Left renal pelvis (tissue), 4 donors: ENCODE measurements at regions not wholly inside any gene's neighbourhood (a gene's known extent, or its start where the extent isn't known, plus 50 kb on each side); places are given as distances from the start of the nearest gene placed in this dataset.
"Not testable (repeated sequence)": the region's sequence is repeated elsewhere in the genome, so short reads cannot be mapped to it uniquely, and the experiment has no call there.

Experiments used
- DNase-seq, 4 donors: peaks; one replicate each; pipeline ENCODE4 v3.0.0-alpha.2; 2013; ENCODE audit warnings: low read depth in 4 of 4, low spot score in 3 of 4

DNA sequence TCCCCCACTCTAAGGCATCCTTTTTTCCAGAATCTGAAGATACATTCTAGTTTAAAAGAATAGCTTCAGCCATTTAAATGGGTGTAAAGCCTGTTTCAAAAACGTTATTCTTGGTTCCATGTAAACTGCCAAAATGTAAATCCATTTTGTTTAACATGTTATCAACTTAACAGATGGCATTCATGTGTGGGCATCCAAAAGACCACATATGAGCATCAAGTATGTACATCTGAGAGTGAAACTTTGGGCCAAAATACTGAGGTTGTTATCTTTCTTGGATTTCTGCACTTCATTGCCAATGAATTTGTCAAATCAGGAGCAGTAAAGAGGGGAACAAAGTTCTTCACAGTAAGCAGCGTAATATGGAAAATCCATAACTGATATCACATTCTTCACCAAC, 395.4 kb downstream of the ZNF804A start:
- DNase-seq: no peak

- no peak for DNase-seq
Observed at GRCh38 chr2:185006481-185006880, 408.2 kb downstream of the ZNF804A start.

- no peak for DNase-seq
Observed at GRCh38 chr2:185012643-185013042, 414.3 kb downstream of the ZNF804A start.

GRCh38 chr2:185014076-185014475, 415.7 kb downstream of the ZNF804A start:
- DNase-seq: no peak

DNA sequence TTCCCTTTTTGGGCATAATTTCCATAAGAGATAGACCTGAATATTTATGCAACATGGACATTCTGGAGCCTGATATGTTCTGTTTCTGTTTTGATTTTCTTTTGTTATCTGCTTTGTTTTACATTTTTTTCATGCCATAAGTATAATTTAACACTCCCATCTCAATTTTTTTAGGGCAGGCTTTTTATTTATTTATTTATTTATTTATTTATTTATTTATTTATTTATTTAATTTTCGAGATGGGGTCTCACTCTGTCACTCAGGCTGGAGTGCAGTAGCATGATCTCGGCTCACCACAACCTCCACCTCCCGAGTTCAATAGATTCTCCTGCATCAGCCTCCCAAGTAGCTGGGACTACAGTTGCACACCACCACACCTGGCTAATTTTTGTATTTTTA, 427.6 kb downstream of the ZNF804A start:
- DNase-seq: not testable (repeated sequence)

DNA sequence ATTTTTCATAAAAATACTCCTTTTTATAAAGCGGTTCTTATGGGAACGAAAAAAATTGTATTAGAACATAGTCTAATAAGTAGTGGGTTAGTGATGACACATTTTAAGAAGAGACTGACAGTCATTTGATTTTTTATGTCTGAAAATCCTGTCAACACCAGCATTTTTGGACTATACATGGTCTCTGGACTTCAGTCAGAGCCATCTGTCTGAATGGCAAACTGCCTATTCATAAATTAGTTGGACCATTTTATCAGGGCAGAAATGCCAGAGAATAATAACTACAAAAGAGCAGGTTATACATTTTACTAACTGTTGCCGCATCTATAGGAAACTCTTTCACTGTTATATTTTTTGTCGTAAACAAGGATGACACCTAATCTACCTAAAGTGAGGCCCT, 437.6 kb downstream of the ZNF804A start:
- DNase-seq: no peak

GRCh38 chr2:185044323-185044874, 446.1 kb downstream of the ZNF804A start:
- no peak for DNase-seq

GRCh38 chr2:185050804-185051203, 452.5 kb downstream of the ZNF804A start:
- DNase-seq: no peak

GRCh38 chr2:185063761-185064160, 465.4 kb downstream of the ZNF804A start:
- no peak for DNase-seq

DNA sequence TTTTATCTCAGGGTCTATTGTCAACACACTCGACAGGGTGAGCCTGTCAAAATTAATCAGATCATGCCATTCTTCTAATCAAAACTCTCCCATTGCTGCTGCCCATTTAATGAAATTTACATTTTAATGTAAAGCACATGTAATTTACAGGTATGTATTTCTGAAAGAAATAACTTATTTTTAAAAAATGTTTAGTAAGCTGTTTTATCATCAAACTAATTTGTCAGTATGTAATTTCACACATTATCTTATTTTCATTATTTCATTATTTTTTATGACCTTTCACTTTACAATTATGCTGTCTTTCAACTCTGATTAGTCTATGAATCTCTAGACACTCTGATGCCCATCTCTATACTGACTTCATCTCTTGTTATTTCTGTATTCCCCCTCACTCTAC, 467.8 kb downstream of the ZNF804A start:
- DNase-seq: no peak

DNA sequence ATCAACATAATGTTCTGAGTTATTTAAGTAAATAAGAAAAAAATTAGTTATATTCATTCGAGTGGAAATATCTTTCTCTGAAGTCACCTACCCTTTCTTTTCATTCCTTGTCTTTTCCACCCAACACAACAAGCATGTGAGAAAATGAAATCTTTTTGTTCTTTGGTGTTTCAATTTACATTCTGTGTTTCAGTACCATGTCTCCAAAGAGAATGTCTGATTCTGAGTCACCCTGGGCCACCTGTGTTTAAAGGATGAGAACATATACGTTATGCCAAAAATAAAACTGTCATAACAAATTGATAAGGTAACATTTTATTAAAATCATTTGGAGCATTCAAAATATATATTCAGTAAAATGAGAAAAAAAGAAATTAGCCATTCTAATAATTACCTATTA, 470.8 kb downstream of the ZNF804A start:
- no peak for DNase-seq

DNA sequence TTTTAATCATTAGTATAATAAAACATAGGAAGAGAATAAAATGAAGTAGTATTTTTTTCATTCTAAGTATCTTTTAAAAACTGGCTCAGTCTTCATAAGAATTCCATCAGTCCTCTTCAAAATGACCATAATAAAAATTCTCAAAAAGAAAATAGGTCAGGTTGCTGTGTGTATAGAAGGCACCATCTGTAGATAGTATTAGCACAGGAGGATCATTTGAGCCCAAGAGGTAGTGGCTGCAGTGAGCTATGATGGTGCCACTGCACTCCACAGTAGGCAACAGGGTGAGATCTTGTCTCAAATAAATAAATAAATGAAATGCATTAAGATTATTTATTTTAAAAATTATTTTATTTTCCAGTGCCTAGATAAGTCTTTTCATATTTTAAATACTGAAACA, 475.8 kb downstream of the ZNF804A start:
- no peak for DNase-seq

GRCh38 chr2:185082749-185083148, 484.4 kb downstream of the ZNF804A start:
- no peak for DNase-seq

GRCh38 chr2:185108588-185108987, 510.3 kb downstream of the ZNF804A start:
- DNase-seq: no peak

- no peak for DNase-seq
Observed at GRCh38 chr2:185127412-185127811, 529.1 kb downstream of the ZNF804A start.

GRCh38 chr2:185128346-185128745, 530.0 kb downstream of the ZNF804A start:
- no peak for DNase-seq

DNA sequence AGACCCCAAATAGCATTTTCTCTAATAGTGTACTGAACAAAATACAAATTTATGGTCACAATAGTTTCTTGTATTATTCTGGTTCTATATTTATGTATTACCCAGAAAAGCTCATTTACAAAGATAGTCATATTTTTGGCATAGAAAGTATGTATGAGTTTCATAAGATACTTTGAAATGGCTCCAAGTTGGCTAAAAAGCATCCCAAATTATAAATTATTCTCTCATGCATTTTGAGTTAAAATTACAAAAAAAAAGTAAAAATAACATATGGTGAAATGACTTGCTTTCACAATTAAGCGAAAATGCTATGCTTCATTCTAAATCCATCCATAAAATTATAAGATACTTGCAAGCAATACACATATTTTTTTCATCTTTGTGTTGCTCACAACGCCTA, 530.7 kb downstream of the ZNF804A start:
- DNase-seq: no peak

- no peak for DNase-seq
Observed at GRCh38 chr2:185130685-185131084, 532.4 kb downstream of the ZNF804A start.

- no peak for DNase-seq
Observed at GRCh38 chr2:185132501-185133041, 534.2 kb downstream of the ZNF804A start.

DNA sequence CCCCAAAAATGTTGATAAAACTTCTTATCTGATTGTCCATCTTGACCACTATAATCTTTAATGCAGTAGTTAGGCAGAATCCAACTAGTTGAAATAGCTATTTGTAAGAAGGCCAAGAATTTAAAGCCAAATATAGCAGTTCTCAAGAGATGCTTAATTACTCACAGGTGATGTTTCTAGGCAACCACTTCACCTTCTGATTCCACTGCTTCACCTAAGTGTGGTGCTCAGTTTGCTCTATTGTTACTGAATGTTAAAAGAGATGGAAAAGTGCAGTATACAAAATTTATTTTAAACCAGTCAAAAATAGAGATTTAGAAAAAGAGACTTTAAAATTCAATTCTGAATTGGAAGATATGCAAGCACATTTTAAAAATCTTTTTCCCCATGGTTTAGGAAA, 539.4 kb downstream of the ZNF804A start:
- no peak for DNase-seq

GRCh38 chr2:185142677-185143076, 544.3 kb downstream of the ZNF804A start:
- DNase-seq: no peak

DNA sequence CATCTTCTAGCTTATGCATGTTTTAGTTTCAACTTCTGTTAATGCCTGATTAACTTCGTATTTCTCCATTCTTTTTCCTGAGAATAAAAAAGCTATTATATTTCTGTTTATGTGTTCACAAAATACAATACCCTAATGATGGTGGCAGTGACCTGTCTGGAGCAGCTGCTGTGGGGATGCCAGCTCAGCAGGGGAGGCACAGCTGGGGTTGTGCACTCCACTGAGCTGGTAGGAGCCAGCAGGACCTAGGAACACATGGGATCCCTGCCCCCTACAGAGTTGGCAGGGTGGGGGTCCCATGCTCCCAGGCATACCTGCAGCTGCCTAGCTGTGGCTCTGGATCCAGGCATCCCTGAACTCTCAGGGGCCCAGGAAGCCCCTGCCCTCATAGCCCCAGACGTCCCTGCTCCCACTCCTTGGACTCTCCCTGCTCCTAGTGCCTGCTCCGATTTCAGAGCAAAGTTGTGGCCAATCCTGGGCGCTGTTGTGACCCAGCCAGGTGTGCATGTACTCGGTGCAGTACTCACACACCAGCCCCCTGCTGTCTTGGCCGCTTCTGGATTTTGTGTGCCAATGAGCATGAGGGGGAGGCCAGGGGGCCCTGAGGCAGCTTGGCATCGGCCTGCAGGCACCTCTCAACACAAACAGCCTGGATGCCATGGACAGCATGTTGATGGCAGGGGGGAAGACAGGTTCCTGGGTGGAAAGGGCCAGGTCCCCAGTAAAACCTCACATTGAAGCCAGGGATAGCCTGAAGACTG, 546.0 kb downstream of the ZNF804A start:
- DNase-seq: no peak
